ENCODE measurements at regions not wholly inside any gene's neighbourhood (a gene's known extent, or its start where the extent isn't known, plus 50 kb on each side); places are given as distances from the start of the nearest gene placed in this dataset.

GRCh38 chr2:104164721-104165252 lies 689.1 kb upstream of the POU3F3 start:
- no peak for TF ChIP-seq CTCF (conservative IDR thresholded peaks at IDR 0.05; ENCODE audit: low read depth, low read length)
- H3K4me3 ChIP-seq (ENCODE audit: low read length): no peak overlapping the region
- DNase-seq (ENCODE audit: low read depth): no peak

GRCh38 chr2:104177179-104177578 lies 676.7 kb upstream of the POU3F3 start:
- H3K4me3 ChIP-seq (ENCODE audit: low read length): no peak overlapping the region
- DNase-seq (ENCODE audit: low read depth): no peak
- TF ChIP-seq CTCF (conservative IDR thresholded peaks at IDR 0.05; ENCODE audit: low read depth, low read length): no peak

- no peak overlapping the region for H3K4me3 ChIP-seq (ENCODE audit: low read length)
- DNase-seq (ENCODE audit: low read depth): no peak
- no peak for TF ChIP-seq CTCF (conservative IDR thresholded peaks at IDR 0.05; ENCODE audit: low read depth, low read length)
Measured at GRCh38 chr2:104179644-104180043, 674.3 kb upstream of the POU3F3 start.

GRCh38 chr2:104200533-104201168 lies 653.3 kb upstream of the POU3F3 start:
- DNase-seq (ENCODE audit: low read depth): no peak
- H3K4me3 ChIP-seq (ENCODE audit: low read length): no peak overlapping the region
- no peak for TF ChIP-seq CTCF (conservative IDR thresholded peaks at IDR 0.05; ENCODE audit: low read depth, low read length)

GRCh38 chr2:104213758-104214157 lies 640.2 kb upstream of the POU3F3 start:
- TF ChIP-seq CTCF (conservative IDR thresholded peaks at IDR 0.05; ENCODE audit: low read depth, low read length): no peak
- no peak overlapping the region for H3K4me3 ChIP-seq (ENCODE audit: low read length)
- no peak for DNase-seq (ENCODE audit: low read depth)

GRCh38 chr2:104215269-104216161 lies 638.4 kb upstream of the POU3F3 start:
- no peak overlapping the region for H3K4me3 ChIP-seq (ENCODE audit: low read length)
- TF ChIP-seq CTCF (conservative IDR thresholded peaks at IDR 0.05; ENCODE audit: low read depth, low read length): no peak
- DNase-seq (ENCODE audit: low read depth): no peak
